PC-9 (cell line): ENCODE measurements at regions not wholly inside any gene's neighbourhood (a gene's known extent, or its start where the extent isn't known, plus 50 kb on each side); places are given as distances from the start of the nearest gene placed in this dataset.

Experiments used
- BruUV-seq: library from RNA; stranded (reverse); fragments of 400-500 nt; replicated peaks from 2 replicates; lab custom pipeline; 2021; lab: Mats Ljungman, UMichigan
- CTCF ChIA-PET: fragments of 300-600 bp; sonication (Branson Sonifier 250); formaldehyde crosslinking; loops from one replicate; lab custom pipeline; 2022; ENCODE audit warnings: antibody characterized with exemption; lab: Charles Lee
- POLR2A ChIA-PET: fragments of 300-600 bp; sonication (Branson Sonifier 250); formaldehyde crosslinking; loops from one replicate; lab custom pipeline; 2022; ENCODE audit warnings: antibody characterized with exemption; ENCODE audit not compliant: unreplicated experiment; lab: Charles Lee
- DNase-seq, 2 experiments: peaks; one replicate each; pipeline versions ENCODE4 v3.0.0 to v3.0.0-alpha.2; 2015 to 2022; ENCODE audit warnings: mixed read lengths in 1 of 2
- H2AFZ ChIP-seq: fragments of 200-600 bp; sonication (generic); 2 replicates; pipeline ENCODE4 v1.8.1; 2017; ENCODE audit warnings: antibody characterized with exemption
- H3F3A ChIP-seq: fragments of 200-600 bp; sonication (generic); 2 replicates; pipeline ENCODE4 v1.8.1; 2017; ENCODE audit warnings: antibody characterized with exemption, mild to moderate bottlenecking, low read depth; ENCODE audit not compliant: insufficient read depth
- H3K27ac ChIP-seq: fragments of 200-600 bp; sonication (generic); 2 replicates; pipeline ENCODE4 v1.6.1; 2016; ENCODE audit warnings: mixed run types
- H3K27me3 ChIP-seq: fragments of 200-600 bp; sonication (generic); 2 replicates; pipeline ENCODE4 v1.6.1; 2016; ENCODE audit warnings: low read depth, mixed run types; ENCODE audit not compliant: insufficient read depth
- H3K36me3 ChIP-seq: fragments of 200-600 bp; sonication (generic); 2 replicates; pipeline ENCODE4 v1.6.1; 2016; ENCODE audit warnings: low read depth, mixed run types
- H3K4me1 ChIP-seq: fragments of 200-600 bp; sonication (generic); replicated peaks from 2 replicates; pipeline ENCODE4 v1.6.1; 2016; ENCODE audit warnings: mixed run types; ENCODE audit not compliant: insufficient read depth
- H3K4me2 ChIP-seq: fragments of 200-600 bp; sonication (generic); 2 replicates; pipeline ENCODE4 v1.6.1; 2017; ENCODE audit warnings: mixed run types
- H3K4me3 ChIP-seq: fragments of 200-600 bp; sonication (generic); 2 replicates; pipeline ENCODE4 v1.6.1; 2016; ENCODE audit warnings: mixed run types
- H3K79me2 ChIP-seq: fragments of 200-600 bp; sonication (generic); 2 replicates; pipeline ENCODE4 v1.6.1; 2017; ENCODE audit warnings: low read depth, mixed run types
- H3K9me2 ChIP-seq: fragments of 200-600 bp; sonication (generic); 2 replicates; pipeline ENCODE4 v1.8.1; 2017; ENCODE audit warnings: mild to moderate bottlenecking; ENCODE audit not compliant: insufficient read depth
- H3K9me3 ChIP-seq: fragments of 200-600 bp; sonication (generic); 2 replicates; pipeline ENCODE4 v1.8.1; 2016; ENCODE audit warnings: low read depth; ENCODE audit not compliant: insufficient read depth
- H4K20me1 ChIP-seq: fragments of 200-600 bp; sonication (generic); 2 replicates; pipeline ENCODE4 v1.8.1; 2017; ENCODE audit not compliant: insufficient read depth
- EZH2 ChIP-seq: fragments of 200-600 bp; sonication (generic); IDR thresholded peaks from 2 replicates; pipeline ENCODE4 v1.8.0; 2017; ENCODE audit warnings: antibody characterized with exemption, low read depth
- intact Hi-C: fragments of 100-400 bp; cut with micrococcal nuclease; formaldehyde crosslinking; loops from one replicate; pipeline ENCODE4 v1.10.0; 2022; ENCODE audit not compliant: unreplicated experiment
- TF ChIP-seq, protein P1 (sequence below): fragments of 200-600 bp; sonication (generic); conservative IDR thresholded peaks from 2 replicates; pipeline ENCODE4 v1.6.1; 2017; ENCODE audit warnings: mixed run types, antibody characterized with exemption, mild to moderate bottlenecking, moderate library complexity

- ChIA-PET POLR2A (no interaction called here), CTCF (no interaction called here)
These were observed 267.9 kb upstream of the TSHZ3 start for GRCh38 chr19:31617010-31617585.

GRCh38 chr19:31625056-31625455 lies 275.8 kb upstream of the TSHZ3 start:
- Histone ChIP-seq H3K9me3 (no peaks in the 10 kb centered on the region), H3F3A (no peaks in the 10 kb centered on the region), H3K27me3 (peaks cover 32% of the 10 kb centered on the region), H3K9me2 (no peaks in the 10 kb centered on the region), H3K79me2 (no peaks in the 10 kb centered on the region), H4K20me1 (no peaks in the 10 kb centered on the region), H3K27ac (no peak overlapping the region), H3K4me1 (no peaks in the 10 kb centered on the region), H3K4me2 (no peak overlapping the region), H2AFZ (no peak overlapping the region), H3K36me3 (no peaks in the 10 kb centered on the region), H3K4me3 (no peak overlapping the region)
- ChIA-PET POLR2A (no interaction called here), CTCF (no interaction called here)
- intact Hi-C loops, result no loop called here
- TF ChIP-seq, protein P1, sequence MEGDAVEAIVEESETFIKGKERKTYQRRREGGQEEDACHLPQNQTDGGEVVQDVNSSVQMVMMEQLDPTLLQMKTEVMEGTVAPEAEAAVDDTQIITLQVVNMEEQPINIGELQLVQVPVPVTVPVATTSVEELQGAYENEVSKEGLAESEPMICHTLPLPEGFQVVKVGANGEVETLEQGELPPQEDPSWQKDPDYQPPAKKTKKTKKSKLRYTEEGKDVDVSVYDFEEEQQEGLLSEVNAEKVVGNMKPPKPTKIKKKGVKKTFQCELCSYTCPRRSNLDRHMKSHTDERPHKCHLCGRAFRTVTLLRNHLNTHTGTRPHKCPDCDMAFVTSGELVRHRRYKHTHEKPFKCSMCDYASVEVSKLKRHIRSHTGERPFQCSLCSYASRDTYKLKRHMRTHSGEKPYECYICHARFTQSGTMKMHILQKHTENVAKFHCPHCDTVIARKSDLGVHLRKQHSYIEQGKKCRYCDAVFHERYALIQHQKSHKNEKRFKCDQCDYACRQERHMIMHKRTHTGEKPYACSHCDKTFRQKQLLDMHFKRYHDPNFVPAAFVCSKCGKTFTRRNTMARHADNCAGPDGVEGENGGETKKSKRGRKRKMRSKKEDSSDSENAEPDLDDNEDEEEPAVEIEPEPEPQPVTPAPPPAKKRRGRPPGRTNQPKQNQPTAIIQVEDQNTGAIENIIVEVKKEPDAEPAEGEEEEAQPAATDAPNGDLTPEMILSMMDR, result no peak
- no peak for TF ChIP-seq EZH2
- DNase-seq, result no peak
- BruUV-seq, result no TSS peak

More at GRCh38 chr19:31617010-31617585, 267.9 kb upstream of the TSHZ3 start:
- Histone ChIP-seq H3K4me2 (no peak overlapping the region), H3K9me3 (no peaks in the 10 kb centered on the region), H3K4me1 (no peaks in the 10 kb centered on the region), H4K20me1 (no peaks in the 10 kb centered on the region), H3K27ac (no peak overlapping the region), H3K9me2 (no peaks in the 10 kb centered on the region), H3K27me3 (peaks cover 22% of the 10 kb centered on the region), H3F3A (no peaks in the 10 kb centered on the region), H3K4me3 (no peak overlapping the region), H3K79me2 (no peaks in the 10 kb centered on the region), H3K36me3 (no peaks in the 10 kb centered on the region), H2AFZ (no peak overlapping the region)
- TF ChIP-seq, protein P1, result no peak
- no peak for TF ChIP-seq EZH2
- DNase-seq, result no peak
- no TSS peak for BruUV-seq
- intact Hi-C loops, result no loop called here

- TF ChIP-seq, protein P1, result no peak
- no peak for TF ChIP-seq EZH2
- POLR2A ChIA-PET, result no interaction called here
These were observed 276.3 kb upstream of the TSHZ3 start for GRCh38 chr19:31625575-31625974.

More at GRCh38 chr19:31625575-31625974, 276.3 kb upstream of the TSHZ3 start:
- Histone ChIP-seq H3K4me1 (no peaks in the 10 kb centered on the region), H3K79me2 (no peaks in the 10 kb centered on the region), H3F3A (no peaks in the 10 kb centered on the region), H3K27me3 (peaks cover 38% of the 10 kb centered on the region), H3K4me2 (no peak overlapping the region), H3K9me3 (no peaks in the 10 kb centered on the region), H3K27ac (no peak overlapping the region), H4K20me1 (no peaks in the 10 kb centered on the region), H2AFZ (no peak overlapping the region), H3K9me2 (no peaks in the 10 kb centered on the region), H3K4me3 (no peak overlapping the region), H3K36me3 (no peaks in the 10 kb centered on the region)
- intact Hi-C loops, result no loop called here
- CTCF ChIA-PET, result no interaction called here
- DNase-seq, result no peak
- no TSS peak for BruUV-seq
